GM12878 (cell line): ENCODE measurements at regions not wholly inside any gene's neighbourhood (a gene's known extent, or its start where the extent isn't known, plus 50 kb on each side); places are given as distances from the start of the nearest gene placed in this dataset.

Source experiments
- ATAC-seq: fragments of 200-7000 bp; cut with Tn5 transposase; 3 replicates; pipeline ENCODE4 v1.9.1; 2020; ENCODE audit warnings: mild to moderate bottlenecking, moderate library complexity
- BruUV-seq: library from RNA; stranded (reverse); fragments of 400-500 nt; replicated peaks from 2 replicates; lab custom pipeline; 2021; lab: Mats Ljungman, UMichigan
- CTCF ChIA-PET: fragments of 300-600 bp; sonication (Branson Sonifier 250); formaldehyde crosslinking; extraction: SDS; loops from one replicate; lab custom pipeline; 2021; ENCODE audit warnings: inconsistent platforms; lab: Yijun Ruan, JAX
- POLR2A ChIA-PET: fragments of 350-600 bp; formaldehyde crosslinking; extraction: SDS; loops from one replicate; lab custom pipeline; 2021; ENCODE audit warnings: inconsistent platforms; lab: Charles Lee
- RAD21 ChIA-PET: fragments of 300-600 bp; sonication (Branson Sonifier 250); formaldehyde crosslinking; loops from one replicate; lab custom pipeline; 2023; ENCODE audit warnings: antibody characterized with exemption; ENCODE audit not compliant: unreplicated experiment; lab: Charles Lee
- SMC1A ChIA-PET: fragments of 300-600 bp; sonication (Branson Sonifier 250); formaldehyde crosslinking; loops from one replicate; lab custom pipeline; 2023; ENCODE audit not compliant: unreplicated experiment, uncharacterized antibody; lab: Charles Lee
- DNase-seq: peaks from one replicate; pipeline ENCODE4 v3.0.0-alpha.2; 2011; ENCODE audit warnings: low read depth, low spot score
- FAIRE-seq: peaks from 3 replicates; lab custom pipeline; 2011; peaks lifted over from hg19 to GRCh38; lab: Jason Lieb, UNC
- H2AFZ ChIP-seq: 2 replicates; pipeline ENCODE4 v1.6.0; 2011; ENCODE audit warnings: low read depth, low read length, control low read depth; ENCODE audit not compliant: control insufficient read depth
- H3K27ac ChIP-seq: 2 replicates; pipeline ENCODE4 v1.5.1; 2011; ENCODE audit warnings: control low read depth; ENCODE audit not compliant: control insufficient read depth, insufficient read depth
- H3K27me3 ChIP-seq, 2 experiments: replicated peaks in 1 of 2; 2 replicates each; pipeline versions ENCODE4 v1.6.0 to v1.6.1; 2011; ENCODE audit warnings: low read length in 1 of 2; ENCODE audit not compliant: control insufficient read depth in 2 of 2, insufficient read depth in 2 of 2
- H3K36me3 ChIP-seq, 2 experiments: 2 replicates each; pipeline ENCODE4 v1.5.1; 2011; ENCODE audit warnings: low read length in 1 of 2; ENCODE audit not compliant: control insufficient read depth in 2 of 2, insufficient read depth in 2 of 2
- H3K4me1 ChIP-seq: 2 replicates; pipeline ENCODE4 v1.6.1; 2011; ENCODE audit warnings: mild to moderate bottlenecking, low read length, moderate library complexity, mixed read lengths; ENCODE audit not compliant: control insufficient read depth, insufficient read depth
- H3K4me2 ChIP-seq: 2 replicates; pipeline ENCODE4 v1.6.0; 2011; ENCODE audit warnings: control low read depth; ENCODE audit not compliant: control insufficient read depth, insufficient read depth
- H3K4me3 ChIP-seq: fragments of 200-600 bp; sonication (generic); 2 replicates; pipeline ENCODE4 v1.5.1; 2016
- H3K79me2 ChIP-seq: 2 replicates; pipeline ENCODE4 v1.6.0; 2011; ENCODE audit warnings: low read length; ENCODE audit not compliant: control insufficient read depth, insufficient read depth
- H3K9ac ChIP-seq: 2 replicates; pipeline ENCODE4 v1.8.0; 2011; ENCODE audit warnings: low read length, control low read depth, mixed read lengths; ENCODE audit not compliant: control insufficient read depth, insufficient read depth
- H3K9me3 ChIP-seq: replicated peaks from 3 replicates; pipeline ENCODE4 v1.5.1; 2011; ENCODE audit warnings: mild to moderate bottlenecking, low read length; ENCODE audit not compliant: control insufficient read depth, insufficient read depth
- H4K20me1 ChIP-seq: 2 replicates; pipeline ENCODE4 v1.6.0; 2011; ENCODE audit not compliant: control insufficient read depth, insufficient read depth
- BRCA1 ChIP-seq: IDR thresholded peaks from 2 replicates; pipeline ENCODE4 v1.6.1; 2011; ENCODE audit warnings: low read depth, low read length, improper control_type of control experiment
- FOXK2 ChIP-seq: fragments of 450-650 bp; IDR thresholded peaks from 2 replicates; pipeline ENCODE4 v1.6.1; 2017; ENCODE audit warnings: mild to moderate bottlenecking, moderate library complexity
- MXI1 ChIP-seq: fragments of 150-350 bp; IDR thresholded peaks from 2 replicates; pipeline ENCODE4 v1.6.1; 2011; ENCODE audit warnings: low read depth, mild to moderate bottlenecking, inconsistent platforms, low read length, improper control_type of control experiment
- NR2F1 ChIP-seq: fragments of 450-650 bp; conservative IDR thresholded peaks from 2 replicates; pipeline ENCODE4 v1.6.1; 2017; ENCODE audit warnings: mild to moderate bottlenecking
- SUZ12 ChIP-seq: fragments of 200-600 bp; sonication (generic); IDR thresholded peaks from one replicate; pipeline ENCODE4 v1.6.1; 2018; ENCODE audit warnings: antibody characterized with exemption, mild to moderate bottlenecking; ENCODE audit not compliant: unreplicated experiment
- WRNIP1 ChIP-seq: IDR thresholded peaks from 2 replicates; pipeline ENCODE4 v1.6.1; 2011; ENCODE audit warnings: low read depth, low read length, improper control_type of control experiment, borderline replicate concordance
- ZNF207 ChIP-seq: fragments of 450-650 bp; IDR thresholded peaks from 2 replicates; pipeline ENCODE4 v1.6.1; 2014; ENCODE audit warnings: antibody characterized with exemption, mild to moderate bottlenecking, borderline replicate concordance
- WGBS: methylation state at CpG from one replicate; pipeline ENCODE4 v1.1.6; 2016; ENCODE audit warnings: low lambda C conversion rate; ENCODE audit not compliant: insufficient replicate concordance, insufficient coverage; ENCODE audit errors: missing lambda C conversion rate; 5-methylcytosine and 5-hydroxymethylcytosine counted together
- in situ Hi-C: fragments of 300-500 bp; cut with MboI; formaldehyde crosslinking; loops from 9 replicates; pipeline ENCODE4 v1.14.3; 2018; ENCODE audit warnings: mixed read lengths
- intact Hi-C: fragments of 100-400 bp; cut with micrococcal nuclease; formaldehyde crosslinking; loops from one replicate; pipeline ENCODE4 v1.14.2; 2022; ENCODE audit not compliant: unreplicated experiment
- TF ChIP-seq, protein P1 (sequence below): fragments of 450-650 bp; conservative IDR thresholded peaks from 2 replicates; pipeline ENCODE4 v1.6.1; 2017; ENCODE audit warnings: mild to moderate bottlenecking, moderate library complexity
- TF ChIP-seq, protein P2 (sequence below): fragments of 450-650 bp; IDR thresholded peaks from 2 replicates; pipeline ENCODE4 v1.6.1; 2016; ENCODE audit warnings: mild to moderate bottlenecking

DNA sequence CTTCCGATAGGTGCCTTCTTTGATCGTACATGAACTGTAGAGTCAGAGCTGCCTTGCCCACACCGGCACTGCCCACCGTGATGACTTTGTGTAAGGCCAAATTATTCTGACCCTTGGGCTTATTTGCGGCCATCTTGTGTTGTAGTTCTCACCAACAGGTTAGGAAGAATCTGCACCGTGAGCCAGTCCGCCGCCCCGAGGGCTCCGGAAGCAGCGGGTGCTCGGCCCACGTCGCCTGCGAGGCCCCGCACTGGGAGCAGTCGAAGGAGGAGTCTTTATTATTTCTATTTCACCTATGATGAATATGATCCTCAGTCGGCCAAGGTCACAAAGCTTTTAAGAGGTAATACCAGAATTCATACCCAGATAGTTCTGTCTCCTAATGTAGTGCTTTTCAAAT, 70.6 kb upstream of the SYT1 start:
- TF ChIP-seq, protein P1, sequence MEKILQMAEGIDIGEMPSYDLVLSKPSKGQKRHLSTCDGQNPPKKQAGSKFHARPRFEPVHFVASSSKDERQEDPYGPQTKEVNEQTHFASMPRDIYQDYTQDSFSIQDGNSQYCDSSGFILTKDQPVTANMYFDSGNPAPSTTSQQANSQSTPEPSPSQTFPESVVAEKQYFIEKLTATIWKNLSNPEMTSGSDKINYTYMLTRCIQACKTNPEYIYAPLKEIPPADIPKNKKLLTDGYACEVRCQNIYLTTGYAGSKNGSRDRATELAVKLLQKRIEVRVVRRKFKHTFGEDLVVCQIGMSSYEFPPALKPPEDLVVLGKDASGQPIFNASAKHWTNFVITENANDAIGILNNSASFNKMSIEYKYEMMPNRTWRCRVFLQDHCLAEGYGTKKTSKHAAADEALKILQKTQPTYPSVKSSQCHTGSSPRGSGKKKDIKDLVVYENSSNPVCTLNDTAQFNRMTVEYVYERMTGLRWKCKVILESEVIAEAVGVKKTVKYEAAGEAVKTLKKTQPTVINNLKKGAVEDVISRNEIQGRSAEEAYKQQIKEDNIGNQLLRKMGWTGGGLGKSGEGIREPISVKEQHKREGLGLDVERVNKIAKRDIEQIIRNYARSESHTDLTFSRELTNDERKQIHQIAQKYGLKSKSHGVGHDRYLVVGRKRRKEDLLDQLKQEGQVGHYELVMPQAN: no peak
- ChIA-PET SMC1A (no interaction called here), CTCF (no interaction called here), RAD21 (no interaction called here), POLR2A (no interaction called here)
- intact Hi-C loops (no loop called here), in situ Hi-C loops (no loop called here)
- no peak overlapping the region for H3K4me2 ChIP-seq
- no TSS peak for BruUV-seq
- no peaks in the 10 kb centered on the region for H3K4me1 ChIP-seq
- ATAC-seq (no peak), DNase-seq (no peak), FAIRE-seq (no peak)
- no peaks in the 10 kb centered on the region for H3K36me3 ChIP-seq
- no peak overlapping the region for H3K9ac ChIP-seq
- H4K20me1 ChIP-seq: no peaks in the 10 kb centered on the region
- no peaks in the 10 kb centered on the region for H3K27me3 ChIP-seq
- 72% methylated on average over 18 of the region's 18 CpGs for WGBS
- no peaks in the 10 kb centered on the region for H3K79me2 ChIP-seq
- no peak overlapping the region for H3K27ac ChIP-seq
- H3K9me3 ChIP-seq: no peaks in the 10 kb centered on the region
- no peak overlapping the region for H2AFZ ChIP-seq
- no peak overlapping the region for H3K4me3 ChIP-seq

DNA sequence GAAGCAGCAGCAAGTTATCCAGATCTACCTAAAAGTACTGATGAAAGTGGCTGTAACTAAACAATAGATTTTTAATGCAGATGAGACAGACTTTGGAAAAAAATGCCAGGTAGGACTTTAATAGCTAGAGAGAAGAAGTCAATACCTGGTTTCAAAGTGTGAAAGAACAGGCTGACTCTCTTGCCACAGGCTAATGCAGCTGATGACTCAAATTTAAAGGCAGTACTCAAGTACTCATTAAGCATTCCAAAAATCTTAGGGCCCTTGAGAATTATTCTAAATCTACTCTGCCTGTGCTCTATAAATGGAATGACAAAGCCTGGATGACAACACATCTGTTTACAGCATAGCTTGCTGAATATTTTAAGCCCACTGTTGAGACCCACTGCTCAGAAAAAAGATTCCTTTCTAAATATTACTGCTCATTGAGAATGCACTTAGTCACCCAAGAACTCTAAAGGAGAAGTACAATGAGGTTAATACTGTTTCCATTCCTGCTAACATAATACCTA, 68.6 kb upstream of the SYT1 start:
- H3K79me2 ChIP-seq: no peaks in the 10 kb centered on the region
- intact Hi-C loops (no loop called here), in situ Hi-C loops (no loop called here)
- ChIA-PET SMC1A (no interaction called here), POLR2A (no interaction called here), RAD21 (no interaction called here), CTCF (no interaction called here)
- no TSS peak for BruUV-seq
- no peaks in the 10 kb centered on the region for H3K36me3 ChIP-seq
- H3K9me3 ChIP-seq: no peaks in the 10 kb centered on the region
- H3K4me3 ChIP-seq: no peak overlapping the region
- DNase-seq: no peak
- H3K27me3 ChIP-seq: no peaks in the 10 kb centered on the region
- no peak for ATAC-seq
- no peak overlapping the region for H3K4me2 ChIP-seq
- H4K20me1 ChIP-seq: no peaks in the 10 kb centered on the region
- TF ChIP-seq BRCA1: no peak
- TF ChIP-seq, protein P2, sequence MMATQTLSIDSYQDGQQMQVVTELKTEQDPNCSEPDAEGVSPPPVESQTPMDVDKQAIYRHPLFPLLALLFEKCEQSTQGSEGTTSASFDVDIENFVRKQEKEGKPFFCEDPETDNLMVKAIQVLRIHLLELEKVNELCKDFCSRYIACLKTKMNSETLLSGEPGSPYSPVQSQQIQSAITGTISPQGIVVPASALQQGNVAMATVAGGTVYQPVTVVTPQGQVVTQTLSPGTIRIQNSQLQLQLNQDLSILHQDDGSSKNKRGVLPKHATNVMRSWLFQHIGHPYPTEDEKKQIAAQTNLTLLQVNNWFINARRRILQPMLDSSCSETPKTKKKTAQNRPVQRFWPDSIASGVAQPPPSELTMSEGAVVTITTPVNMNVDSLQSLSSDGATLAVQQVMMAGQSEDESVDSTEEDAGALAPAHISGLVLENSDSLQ: no peak
- no peak for TF ChIP-seq NR2F1
- no peak for TF ChIP-seq SUZ12
- no peak for TF ChIP-seq ZNF207
- TF ChIP-seq FOXK2: no peak
- TF ChIP-seq WRNIP1: no peak
- no peak for TF ChIP-seq MXI1
- H3K27ac ChIP-seq: no peak overlapping the region
- H2AFZ ChIP-seq: no peak overlapping the region
- no peaks in the 10 kb centered on the region for H3K4me1 ChIP-seq
- no peak overlapping the region for H3K9ac ChIP-seq
- FAIRE-seq: no peak
